Neutrophil (primary cell): ENCODE measurements at regions not wholly inside any gene's neighbourhood (a gene's known extent, or its start where the extent isn't known, plus 50 kb on each side); places are given as distances from the start of the nearest gene placed in this dataset.
"Not testable (repeated sequence)": the region's sequence is repeated elsewhere in the genome, so short reads cannot be mapped to it uniquely, and the experiment has no call there.

Experiments used
- H3K27ac ChIP-seq: fragments of 200-600 bp; sonication (generic); 2 replicates; pipeline ENCODE4 v1.5.1; 2016; ENCODE audit warnings: mild to moderate bottlenecking, moderate library complexity
- H3K27me3 ChIP-seq: fragments of 200-600 bp; sonication (generic); 2 replicates; pipeline ENCODE4 v1.6.0; 2016; ENCODE audit warnings: mild to moderate bottlenecking
- H3K36me3 ChIP-seq: fragments of 200-600 bp; sonication (generic); 2 replicates; pipeline ENCODE4 v1.5.1; 2017
- H3K4me1 ChIP-seq, 2 experiments: fragments of 200-600 bp in 1 of 2; sonication (generic) in 1 of 2; 1 replicate in 1 of 2; 2 replicates in 1 of 2; pipeline versions ENCODE4 v1.5.1 to v1.6.1; 2013 to 2016; ENCODE audit warnings: low read depth in 1 of 2, low read length in 1 of 2, mild to moderate bottlenecking in 1 of 2, moderate library complexity in 1 of 2; ENCODE audit not compliant: control insufficient read depth in 1 of 2, insufficient read depth in 1 of 2
- H3K4me3 ChIP-seq, 2 experiments: fragments of 200-600 bp in 1 of 2; sonication (generic) in 1 of 2; 1 replicate in 1 of 2; 2 replicates in 1 of 2; pipeline ENCODE4 v1.5.1; 2013 to 2016; ENCODE audit warnings: low read depth in 1 of 2, low read length in 1 of 2, mild to moderate bottlenecking in 1 of 2, moderate library complexity in 1 of 2
- H3K9me3 ChIP-seq: fragments of 200-600 bp; sonication (generic); 2 replicates; pipeline ENCODE4 v1.5.1; 2016
- TF ChIP-seq, protein P1 (sequence below): fragments of 200-600 bp; sonication (generic); IDR thresholded peaks from 2 replicates; pipeline ENCODE4 v1.5.1; 2016; ENCODE audit warnings: antibody characterized with exemption

DNA sequence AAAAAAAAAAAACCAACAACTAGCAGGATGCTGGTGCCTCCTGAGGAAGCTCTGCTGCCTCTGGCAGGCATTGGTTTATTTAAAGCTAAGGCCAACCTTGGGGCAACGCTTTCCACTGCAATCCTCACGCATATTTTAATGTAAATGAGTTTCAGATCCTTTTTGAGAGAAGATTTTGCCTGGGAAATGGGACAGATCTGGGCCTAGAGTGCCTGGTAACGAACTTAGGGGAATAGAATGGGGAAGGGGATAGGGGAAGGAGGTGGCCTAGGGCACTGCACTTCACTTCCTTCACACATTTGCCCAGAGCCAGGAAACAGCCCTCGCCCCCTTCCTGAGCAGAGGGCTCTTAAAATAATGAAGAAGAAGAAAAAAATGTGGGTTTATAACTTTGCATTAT is 132.7 kb upstream of the TMEM170B start:
- H3K4me3 ChIP-seq: no peak overlapping the region
- peak overlapping the region; percentile 28 for H3K27ac ChIP-seq
- H3K4me1 ChIP-seq: peaks cover 6% of the 10 kb centered on the region in 2 experiments
- H3K36me3 ChIP-seq: no peaks in the 10 kb centered on the region
- TF ChIP-seq, protein P1, sequence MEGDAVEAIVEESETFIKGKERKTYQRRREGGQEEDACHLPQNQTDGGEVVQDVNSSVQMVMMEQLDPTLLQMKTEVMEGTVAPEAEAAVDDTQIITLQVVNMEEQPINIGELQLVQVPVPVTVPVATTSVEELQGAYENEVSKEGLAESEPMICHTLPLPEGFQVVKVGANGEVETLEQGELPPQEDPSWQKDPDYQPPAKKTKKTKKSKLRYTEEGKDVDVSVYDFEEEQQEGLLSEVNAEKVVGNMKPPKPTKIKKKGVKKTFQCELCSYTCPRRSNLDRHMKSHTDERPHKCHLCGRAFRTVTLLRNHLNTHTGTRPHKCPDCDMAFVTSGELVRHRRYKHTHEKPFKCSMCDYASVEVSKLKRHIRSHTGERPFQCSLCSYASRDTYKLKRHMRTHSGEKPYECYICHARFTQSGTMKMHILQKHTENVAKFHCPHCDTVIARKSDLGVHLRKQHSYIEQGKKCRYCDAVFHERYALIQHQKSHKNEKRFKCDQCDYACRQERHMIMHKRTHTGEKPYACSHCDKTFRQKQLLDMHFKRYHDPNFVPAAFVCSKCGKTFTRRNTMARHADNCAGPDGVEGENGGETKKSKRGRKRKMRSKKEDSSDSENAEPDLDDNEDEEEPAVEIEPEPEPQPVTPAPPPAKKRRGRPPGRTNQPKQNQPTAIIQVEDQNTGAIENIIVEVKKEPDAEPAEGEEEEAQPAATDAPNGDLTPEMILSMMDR: no peak
- no peaks in the 10 kb centered on the region for H3K27me3 ChIP-seq
- no peaks in the 10 kb centered on the region for H3K9me3 ChIP-seq

DNA sequence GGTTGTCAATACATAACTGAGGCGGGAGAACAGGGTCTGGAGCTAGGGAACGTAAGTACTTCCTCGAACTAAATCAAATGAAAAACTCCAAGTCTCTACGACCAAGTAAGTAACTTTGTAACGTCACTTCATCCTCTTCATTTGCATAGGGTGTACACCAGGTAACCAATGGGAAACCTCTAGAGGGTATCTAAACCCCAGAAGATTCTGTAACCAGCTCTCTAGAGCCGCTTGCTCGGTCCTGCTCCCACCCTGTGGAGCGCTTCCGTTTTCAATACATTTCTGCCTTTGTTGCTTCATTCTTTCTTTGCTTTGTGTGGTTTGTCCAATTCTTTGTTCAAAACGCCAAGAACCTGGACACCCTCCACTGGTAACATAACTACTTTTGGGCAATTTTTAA is 133.5 kb upstream of the TMEM170B start:
- peak overlapping the region; percentile 28 for H3K27ac ChIP-seq
- H3K4me3 ChIP-seq: no peak overlapping the region
- no peaks in the 10 kb centered on the region for H3K36me3 ChIP-seq
- peaks cover 6% of the 10 kb centered on the region in 2 experiments for H3K4me1 ChIP-seq
- no peaks in the 10 kb centered on the region for H3K27me3 ChIP-seq
- no peaks in the 10 kb centered on the region for H3K9me3 ChIP-seq
- TF ChIP-seq, protein P1: no peak

DNA sequence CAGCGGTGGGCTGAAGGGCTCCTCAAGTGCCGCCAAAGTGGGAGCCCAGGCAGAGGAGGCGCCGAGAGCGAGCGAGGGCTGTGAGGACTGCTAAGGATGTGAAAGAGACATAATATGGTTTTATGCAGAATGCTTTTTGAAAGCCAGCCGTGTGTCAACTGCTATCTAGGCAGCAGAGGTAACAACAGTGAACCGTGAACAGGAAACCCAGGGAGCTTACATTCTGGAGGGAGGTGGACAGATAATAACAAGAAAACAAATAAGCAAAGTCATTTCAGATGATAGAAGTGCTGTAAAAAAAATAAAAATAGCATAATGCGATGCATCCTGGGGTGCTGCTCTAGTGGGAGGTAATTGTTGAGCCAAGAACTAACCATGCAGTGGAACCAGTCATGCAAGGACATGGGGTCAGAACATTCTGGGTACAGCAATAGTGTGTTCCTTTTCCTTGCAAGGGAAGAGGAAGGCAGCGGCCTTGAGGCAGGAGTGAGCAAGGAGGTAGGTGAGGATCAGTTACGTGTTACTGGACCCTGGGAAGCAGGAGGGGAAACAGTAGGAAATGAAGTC is 134.4 kb upstream of the TMEM170B start:
- Histone ChIP-seq H3K27ac (no peak overlapping the region), H3K36me3 (no peaks in the 10 kb centered on the region), H3K4me1 (peaks cover 13 to 16% of the 10 kb centered on the region in 2 experiments), H3K9me3 (no peaks in the 10 kb centered on the region), H3K27me3 (no peaks in the 10 kb centered on the region), H3K4me3 (no peak overlapping the region)
- TF ChIP-seq, protein P1: no peak

DNA sequence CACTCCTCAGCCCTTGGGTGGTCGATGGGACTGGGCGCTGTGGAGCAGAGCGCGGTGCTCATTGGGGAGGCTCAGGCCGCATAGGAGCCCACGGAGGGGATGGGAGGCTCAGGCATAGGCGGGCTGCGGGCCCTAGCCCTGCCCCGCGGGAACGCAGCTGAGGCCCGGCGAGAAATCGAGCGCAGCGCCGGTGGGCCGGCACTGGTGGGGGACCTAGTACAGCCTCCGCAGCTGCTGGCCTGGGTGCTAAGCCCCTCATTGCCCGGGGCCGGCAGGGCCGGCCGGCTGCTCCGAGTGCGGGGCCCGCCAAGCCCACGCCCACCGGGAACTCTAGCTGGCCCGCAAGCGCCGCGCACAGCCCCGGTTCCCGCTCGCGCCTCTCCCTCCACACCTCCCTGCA is 135.0 kb upstream of the TMEM170B start:
- not testable (repeated sequence) for H3K9me3 ChIP-seq, H3K27me3 ChIP-seq, H3K27ac ChIP-seq, H3K36me3 ChIP-seq, H3K4me3 ChIP-seq
- H3K4me1 ChIP-seq: peaks cover 19 to 21% of the 10 kb centered on the region in 2 experiments

DNA sequence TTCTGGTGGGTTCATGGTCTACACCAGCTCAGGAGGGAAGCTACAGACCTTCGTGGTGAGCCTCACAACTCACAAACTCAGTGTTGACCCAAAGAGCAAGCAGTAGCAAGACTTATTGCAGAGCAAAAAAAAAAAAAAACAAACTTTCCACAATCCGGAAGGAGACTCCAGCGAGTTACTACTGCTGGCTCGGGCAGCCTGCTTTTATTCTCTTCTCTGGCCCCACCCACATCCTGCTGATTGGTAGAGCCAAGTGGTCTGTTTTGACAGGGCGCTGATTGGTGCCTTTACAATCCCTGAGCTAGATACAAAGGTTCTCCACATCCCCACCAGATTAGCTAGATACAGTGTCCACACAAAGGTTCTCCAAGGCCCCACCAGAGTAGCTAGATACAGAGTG is 135.6 kb upstream of the TMEM170B start:
- H3K4me3 ChIP-seq, H3K9me3 ChIP-seq, H3K27ac ChIP-seq, H3K27me3 ChIP-seq, H3K36me3 ChIP-seq: not testable (repeated sequence)
- H3K4me1 ChIP-seq: peaks cover 19 to 22% of the 10 kb centered on the region in 2 experiments

DNA sequence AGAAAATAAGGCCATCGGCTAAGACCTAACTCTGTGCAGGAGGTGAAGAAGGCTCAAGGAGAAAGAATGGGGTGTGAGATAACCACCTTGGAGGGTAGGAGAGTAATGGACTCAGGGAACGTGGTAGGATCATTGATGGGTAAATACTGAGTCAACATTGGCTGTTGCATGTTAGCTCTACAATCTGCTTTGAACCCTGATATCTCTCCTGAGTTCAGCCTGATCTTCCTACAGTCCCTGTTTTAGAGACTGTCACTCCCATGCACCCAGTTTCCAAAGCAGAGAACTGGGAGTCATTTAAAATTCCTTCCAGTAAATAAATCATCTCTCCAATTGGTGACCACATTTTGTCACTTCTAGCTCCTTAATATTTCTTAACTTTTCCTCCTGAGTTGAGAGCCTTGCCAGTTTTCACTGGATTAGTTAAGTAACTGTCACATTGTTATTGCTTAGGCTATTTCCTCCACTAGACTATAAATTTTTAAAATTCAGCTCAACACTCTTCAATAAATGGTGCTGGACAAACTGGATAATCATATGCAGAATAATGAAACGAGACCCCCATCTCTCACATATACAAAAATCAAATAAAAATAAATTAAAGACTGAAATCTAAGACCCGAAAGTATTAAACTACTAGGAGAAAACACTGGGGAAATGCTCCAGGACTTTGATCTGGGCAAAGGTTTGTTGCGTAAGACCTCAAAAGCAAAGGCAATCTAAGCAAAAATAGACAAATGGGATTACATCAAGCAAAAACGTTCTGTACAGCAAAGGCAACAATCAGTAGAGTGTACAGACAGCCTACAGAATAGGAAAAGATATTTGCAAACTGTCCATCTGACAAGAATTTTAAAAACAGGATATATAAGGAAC is 138.9 kb upstream of the TMEM170B start:
- TF ChIP-seq, protein P1: no peak
- Histone ChIP-seq H3K9me3 (no peaks in the 10 kb centered on the region), H3K27ac (peak overlapping the region; percentile 58), H3K4me1 (peaks cover 18 to 22% of the 10 kb centered on the region in 2 experiments), H3K36me3 (no peaks in the 10 kb centered on the region), H3K4me3 (no peak overlapping the region), H3K27me3 (no peaks in the 10 kb centered on the region)
